GM06990 (cell line): ENCODE measurements at regions not wholly inside any gene's neighbourhood (a gene's known extent, or its start where the extent isn't known, plus 50 kb on each side); places are given as distances from the start of the nearest gene placed in this dataset.
A peak's percentile ranks its signal among the peaks of the same experiment; 100 is the strongest.

Experiments
- DNase-seq: peaks from one replicate; pipeline ENCODE4 v3.0.0-alpha.2; 2011; ENCODE audit not compliant: insufficient read length; ENCODE audit errors: extremely low read depth
- H3K27me3 ChIP-seq: replicated peaks from 2 replicates; pipeline ENCODE4 v1.6.0; 2011; ENCODE audit warnings: low read length; ENCODE audit not compliant: control insufficient read depth, insufficient read depth
- H3K36me3 ChIP-seq: 2 replicates; pipeline ENCODE4 v1.5.1; 2011; ENCODE audit warnings: low read length; ENCODE audit not compliant: control insufficient read depth, insufficient read depth
- H3K4me3 ChIP-seq: replicated peaks from 2 replicates; pipeline ENCODE4 v1.5.1; 2011; ENCODE audit warnings: low read depth, mild to moderate bottlenecking, control low read depth, low read length
- CTCF ChIP-seq: IDR thresholded peaks from 2 replicates; pipeline ENCODE4 v1.5.1; 2011; ENCODE audit warnings: low read length, control low read depth, mild to moderate bottlenecking, inconsistent platforms; ENCODE audit not compliant: insufficient read depth, poor library complexity, severe bottlenecking

GRCh38 chr9:29668732-29669131 lies 2095.5 kb upstream of the C9orf72 start:
- DNase-seq = no peak
- Histone ChIP-seq H3K4me3 (no peak overlapping the region), H3K27me3 (no peaks in the 10 kb centered on the region), H3K36me3 (no peaks in the 10 kb centered on the region)
- no peak for TF ChIP-seq CTCF

- H3K27me3 ChIP-seq = no peaks in the 10 kb centered on the region
- no peak for TF ChIP-seq CTCF
- no peak overlapping the region for H3K4me3 ChIP-seq
- H3K36me3 ChIP-seq = no peaks in the 10 kb centered on the region
- no peak for DNase-seq
Measured at GRCh38 chr9:29669613-29670012, 2096.3 kb upstream of the C9orf72 start.

- no peak for TF ChIP-seq CTCF
- DNase-seq = no peak
- H3K4me3 ChIP-seq = no peak overlapping the region
Measured at GRCh38 chr9:29685531-29685930, 2112.2 kb upstream of the C9orf72 start.

GRCh38 chr9:29691145-29691544 lies 2117.9 kb upstream of the C9orf72 start:
- TF ChIP-seq CTCF = no peak
- Histone ChIP-seq H3K36me3 (no peaks in the 10 kb centered on the region), H3K4me3 (no peak overlapping the region), H3K27me3 (no peaks in the 10 kb centered on the region)
- DNase-seq = no peak

More at GRCh38 chr9:29685531-29685930, 2112.2 kb upstream of the C9orf72 start:
- Histone ChIP-seq H3K27me3 (no peaks in the 10 kb centered on the region), H3K36me3 (no peaks in the 10 kb centered on the region)

- Histone ChIP-seq H3K36me3 (no peaks in the 10 kb centered on the region), H3K27me3 (no peaks in the 10 kb centered on the region), H3K4me3 (no peak overlapping the region)
- DNase-seq = no peak
- peak; percentile 8 for TF ChIP-seq CTCF
Measured at GRCh38 chr9:29691758-29692407, 2118.6 kb upstream of the C9orf72 start.

GRCh38 chr9:29697011-29697410 lies 2123.7 kb upstream of the C9orf72 start:
- no peaks in the 10 kb centered on the region for H3K36me3 ChIP-seq
- H3K4me3 ChIP-seq = no peak overlapping the region
- H3K27me3 ChIP-seq = no peaks in the 10 kb centered on the region
- DNase-seq = no peak
- TF ChIP-seq CTCF = no peak
